Small intestine (tissue), 7 donors: ENCODE measurements at regions not wholly inside any gene's neighbourhood (a gene's known extent, or its start where the extent isn't known, plus 50 kb on each side); places are given as distances from the start of the nearest gene placed in this dataset.

Experiments used
- DNase-seq, 2 donors: peaks; one replicate each; pipeline versions ENCODE4 v3.0.0 to v3.0.0-alpha.2; 2013
- FAIRE-seq: peaks from 2 replicates; lab custom pipeline; 2012; peaks lifted over from hg19 to GRCh38; lab: Jason Lieb, UNC
- H3K27ac ChIP-seq, 3 donors: one replicate each; pipeline ENCODE4 v1.5.1; 2013; ENCODE audit warnings: low read length in 2 of 3, mild to moderate bottlenecking in 2 of 3, control low read depth in 1 of 3, inconsistent platforms in 1 of 3, low read depth in 1 of 3, moderate library complexity in 1 of 3
- H3K27me3 ChIP-seq, 3 donors: one replicate each; pipeline ENCODE4 v1.6.1; 2013; ENCODE audit warnings: low read length in 3 of 3, inconsistent platforms in 1 of 3; ENCODE audit not compliant: control insufficient read depth in 3 of 3, insufficient read depth in 3 of 3
- H3K36me3 ChIP-seq, 3 donors: one replicate each; pipeline ENCODE4 v1.6.1; 2013; ENCODE audit warnings: low read length in 3 of 3, inconsistent platforms in 1 of 3, low read depth in 1 of 3, mild to moderate bottlenecking in 1 of 3, moderate library complexity in 1 of 3; ENCODE audit not compliant: control insufficient read depth in 3 of 3, insufficient read depth in 2 of 3
- H3K4me1 ChIP-seq, 3 donors: one replicate each; pipeline ENCODE4 v1.6.1; 2013; ENCODE audit warnings: low read length in 2 of 3, inconsistent platforms in 1 of 3, low read depth in 1 of 3, mild to moderate bottlenecking in 1 of 3, moderate library complexity in 1 of 3; ENCODE audit not compliant: control insufficient read depth in 3 of 3, insufficient read depth in 2 of 3
- H3K4me3 ChIP-seq, 3 donors: one replicate each; pipeline ENCODE4 v1.5.1; 2013; ENCODE audit warnings: low read length in 3 of 3, control low read depth in 1 of 3, inconsistent platforms in 1 of 3, low read depth in 1 of 3, mild to moderate bottlenecking in 1 of 3, moderate library complexity in 1 of 3
- H3K9me3 ChIP-seq, 2 donors: one replicate each; pipeline ENCODE4 v1.6.1; 2013; ENCODE audit warnings: low read depth in 1 of 2, low read length in 1 of 2; ENCODE audit not compliant: control insufficient read depth in 2 of 2, insufficient read depth in 1 of 2
- WGBS, 3 donors: extraction: QIAGEN DNeasy Blood & Tissue Kit; methylation state at CpG; one replicate each; pipeline ENCODE4 v1.1.7; 2013; 5-methylcytosine and 5-hydroxymethylcytosine counted together
- donor health status: healthy with polysubstance abuse.
- donor health status: control.
- donor health status: control.
- donor health status: Bipolar disorder and iron deficiency.
- donor health status: healthy.

- Histone ChIP-seq H3K36me3 (no peaks in the 10 kb centered on the region), H3K4me3 (no peak overlapping the region), H3K27me3 (no peaks in the 10 kb centered on the region), H3K9me3 (no peaks in the 10 kb centered on the region), H3K27ac (no peak overlapping the region), H3K4me1 (no peaks in the 10 kb centered on the region)
- FAIRE-seq (no peak), DNase-seq (no peak)
- 78 to 82% (median 81%) methylated on average over 3 of the region's 3 CpGs for WGBS, 3 donors
Observed at GRCh38 chr5:68449380-68449779, 233.8 kb downstream of the PIK3R1 start.

- Histone ChIP-seq H3K4me1 (no peaks in the 10 kb centered on the region), H3K9me3 (no peaks in the 10 kb centered on the region), H3K27me3 (no peaks in the 10 kb centered on the region), H3K4me3 (no peak overlapping the region), H3K36me3 (no peaks in the 10 kb centered on the region), H3K27ac (no peak overlapping the region)
- 75 to 87% (median 82%) methylated on average over 5 of the region's 5 CpGs for WGBS, 3 donors
- no peak for FAIRE-seq
- no peak for DNase-seq
Observed at GRCh38 chr5:68450245-68450852, 234.8 kb downstream of the PIK3R1 start.

GRCh38 chr5:68452286-68452685 lies 236.7 kb downstream of the PIK3R1 start:
- no peak for FAIRE-seq
- no peaks in the 10 kb centered on the region for H3K27me3 ChIP-seq
- no peak overlapping the region for H3K4me3 ChIP-seq
- WGBS, 3 donors, result 90 to 93% (median 91%) methylated on average over 3 of the region's 3 CpGs
- DNase-seq, result no peak
- peaks cover 0 to 6% (median 2%) of the 10 kb centered on the region in 3 donors for H3K4me1 ChIP-seq
- no peaks in the 10 kb centered on the region for H3K36me3 ChIP-seq
- H3K9me3 ChIP-seq, result no peaks in the 10 kb centered on the region
- no peak overlapping the region for H3K27ac ChIP-seq

- no peaks in the 10 kb centered on the region for H3K36me3 ChIP-seq
- no peak overlapping the region for H3K4me3 ChIP-seq
- no peak for FAIRE-seq
- peaks cover 0 to 8% (median 2%) of the 10 kb centered on the region in 3 donors for H3K4me1 ChIP-seq
- no peaks in the 10 kb centered on the region for H3K9me3 ChIP-seq
- DNase-seq, result no peak
- no peak overlapping the region for H3K27ac ChIP-seq
- H3K27me3 ChIP-seq, result no peaks in the 10 kb centered on the region
- WGBS, 3 donors, result 90 to 93% (median 92%) methylated on average over 3 of the region's 3 CpGs
Observed at GRCh38 chr5:68454172-68454571, 238.6 kb downstream of the PIK3R1 start.

- Histone ChIP-seq H3K36me3 (no peaks in the 10 kb centered on the region), H3K9me3 (no peaks in the 10 kb centered on the region), H3K27me3 (no peaks in the 10 kb centered on the region), H3K27ac (no peak overlapping the region), H3K4me1 (peaks cover 0 to 12% (median 2%) of the 10 kb centered on the region in 3 donors), H3K4me3 (no peak overlapping the region)
- FAIRE-seq, result no peak
- 91 to 95% (median 94%) methylated on average over 2 of the region's 2 CpGs for WGBS, 3 donors
- no peak for DNase-seq
Observed at GRCh38 chr5:68454766-68455165, 239.2 kb downstream of the PIK3R1 start.

GRCh38 chr5:68455216-68455615 lies 239.7 kb downstream of the PIK3R1 start:
- Histone ChIP-seq H3K27me3 (no peaks in the 10 kb centered on the region), H3K9me3 (no peaks in the 10 kb centered on the region), H3K4me3 (no peak overlapping the region), H3K4me1 (peaks cover 0 to 12% (median 2%) of the 10 kb centered on the region in 3 donors), H3K36me3 (no peaks in the 10 kb centered on the region), H3K27ac (no peak overlapping the region)
- WGBS, 3 donors, result 80 to 87% (median 85%) methylated on average over 3 of the region's 3 CpGs
- FAIRE-seq (no peak), DNase-seq (no peak)

GRCh38 chr5:68456756-68457217 lies 241.2 kb downstream of the PIK3R1 start:
- 17 to 39% (median 29%) methylated on average over 4 of the region's 4 CpGs for WGBS, 3 donors
- DNase-seq (peak; percentile 80 to 85), FAIRE-seq (no peak)
- Histone ChIP-seq H3K4me3 (no peak overlapping the region), H3K27ac (peak overlapping the region in 1 of 3 donors; percentile 11), H3K27me3 (no peaks in the 10 kb centered on the region), H3K4me1 (peaks cover 0 to 12% (median 2%) of the 10 kb centered on the region in 3 donors), H3K36me3 (no peaks in the 10 kb centered on the region), H3K9me3 (no peaks in the 10 kb centered on the region)

- no peaks in the 10 kb centered on the region for H3K9me3 ChIP-seq
- WGBS, 3 donors, result 93 to 94% (median 94%) methylated on average over 8 of the region's 8 CpGs
- DNase-seq, result no peak
- H3K27ac ChIP-seq, result no peak overlapping the region
- no peaks in the 10 kb centered on the region for H3K36me3 ChIP-seq
- FAIRE-seq, result no peak
- H3K4me3 ChIP-seq, result no peak overlapping the region
- H3K27me3 ChIP-seq, result no peaks in the 10 kb centered on the region
- H3K4me1 ChIP-seq, result peaks cover 0 to 12% (median 2%) of the 10 kb centered on the region in 3 donors
Observed at GRCh38 chr5:68457285-68457684, 241.7 kb downstream of the PIK3R1 start.
